ENCODE measurements at regions not wholly inside any gene's neighbourhood (a gene's known extent, or its start where the extent isn't known, plus 50 kb on each side); places are given as distances from the start of the nearest gene placed in this dataset.

DNA sequence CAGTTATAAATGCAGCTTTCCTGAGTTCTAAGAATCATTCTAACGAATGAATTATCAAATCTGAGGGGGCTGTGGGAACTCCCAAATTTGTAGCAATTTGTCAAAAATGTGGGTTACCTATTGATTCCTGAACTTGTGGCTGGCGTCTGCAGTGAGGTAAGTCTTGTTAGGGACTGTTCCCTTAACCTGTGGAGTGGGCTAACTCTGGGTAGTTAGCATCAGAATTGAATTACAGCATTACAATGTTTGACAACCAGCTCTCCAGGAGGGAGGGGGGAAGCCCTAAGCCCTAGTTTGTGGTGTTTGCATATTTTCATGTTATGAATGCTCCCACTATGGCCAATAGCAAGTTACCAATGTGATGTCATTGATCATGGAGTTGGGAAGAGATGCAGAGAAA lies 65.9 kb upstream of the STT3B start:
- H2AFZ ChIP-seq: no peak overlapping the region
- no peak overlapping the region for H3K27ac ChIP-seq
- peaks cover 3% of the 10 kb centered on the region for H3K4me1 ChIP-seq
- H3K4me2 ChIP-seq (ENCODE audit: low read length): no peak overlapping the region
- H3K4me3 ChIP-seq (ENCODE audit: low read depth, low read length): no peak overlapping the region
- no peak overlapping the region for H3K9ac ChIP-seq
- no peaks in the 10 kb centered on the region for H3K27me3 ChIP-seq (ENCODE audit: control insufficient read depth, insufficient read depth, low read length)
- H3K9me3 ChIP-seq (ENCODE audit: control insufficient read depth, low read length): no peaks in the 10 kb centered on the region
- no peaks in the 10 kb centered on the region for H3K36me3 ChIP-seq (ENCODE audit: control insufficient read depth, insufficient read depth, low read length)
- TF ChIP-seq, protein P1, sequence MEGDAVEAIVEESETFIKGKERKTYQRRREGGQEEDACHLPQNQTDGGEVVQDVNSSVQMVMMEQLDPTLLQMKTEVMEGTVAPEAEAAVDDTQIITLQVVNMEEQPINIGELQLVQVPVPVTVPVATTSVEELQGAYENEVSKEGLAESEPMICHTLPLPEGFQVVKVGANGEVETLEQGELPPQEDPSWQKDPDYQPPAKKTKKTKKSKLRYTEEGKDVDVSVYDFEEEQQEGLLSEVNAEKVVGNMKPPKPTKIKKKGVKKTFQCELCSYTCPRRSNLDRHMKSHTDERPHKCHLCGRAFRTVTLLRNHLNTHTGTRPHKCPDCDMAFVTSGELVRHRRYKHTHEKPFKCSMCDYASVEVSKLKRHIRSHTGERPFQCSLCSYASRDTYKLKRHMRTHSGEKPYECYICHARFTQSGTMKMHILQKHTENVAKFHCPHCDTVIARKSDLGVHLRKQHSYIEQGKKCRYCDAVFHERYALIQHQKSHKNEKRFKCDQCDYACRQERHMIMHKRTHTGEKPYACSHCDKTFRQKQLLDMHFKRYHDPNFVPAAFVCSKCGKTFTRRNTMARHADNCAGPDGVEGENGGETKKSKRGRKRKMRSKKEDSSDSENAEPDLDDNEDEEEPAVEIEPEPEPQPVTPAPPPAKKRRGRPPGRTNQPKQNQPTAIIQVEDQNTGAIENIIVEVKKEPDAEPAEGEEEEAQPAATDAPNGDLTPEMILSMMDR (IDR thresholded peaks at IDR 0.05): no peak
- no peaks in the 10 kb centered on the region for H3K79me2 ChIP-seq

DNA sequence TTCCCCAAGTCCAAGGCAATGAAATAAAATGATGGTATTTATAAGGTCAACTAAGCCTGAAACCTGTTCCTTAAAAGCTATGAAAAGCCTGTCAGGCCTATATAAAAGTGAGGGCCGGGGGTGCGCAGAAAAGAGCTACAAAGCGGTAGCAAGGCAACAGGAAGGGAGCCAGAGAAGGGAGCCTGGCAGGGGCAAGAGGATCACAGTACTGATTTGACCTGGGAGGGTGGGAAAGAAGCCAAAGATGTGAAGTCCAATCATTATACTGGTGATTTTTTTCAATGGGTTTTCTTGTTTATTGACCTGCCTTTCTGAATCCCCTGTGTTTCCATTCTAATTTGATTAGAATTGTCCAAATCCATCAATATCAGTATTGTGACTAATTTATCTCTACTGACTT lies 64.3 kb upstream of the STT3B start:
- H3K9ac ChIP-seq: no peak overlapping the region
- no peaks in the 10 kb centered on the region for H3K9me3 ChIP-seq (ENCODE audit: control insufficient read depth, low read length)
- no peak overlapping the region for H3K4me3 ChIP-seq (ENCODE audit: low read depth, low read length)
- H3K4me2 ChIP-seq (ENCODE audit: low read length): no peak overlapping the region
- no peaks in the 10 kb centered on the region for H3K4me1 ChIP-seq
- no peaks in the 10 kb centered on the region for H3K27me3 ChIP-seq (ENCODE audit: control insufficient read depth, insufficient read depth, low read length)
- TF ChIP-seq, protein P1 (IDR thresholded peaks at IDR 0.05): no peak
- H3K36me3 ChIP-seq (ENCODE audit: control insufficient read depth, insufficient read depth, low read length): no peaks in the 10 kb centered on the region
- H3K27ac ChIP-seq: no peak overlapping the region
- no peaks in the 10 kb centered on the region for H3K79me2 ChIP-seq
- no peak overlapping the region for H2AFZ ChIP-seq

DNA sequence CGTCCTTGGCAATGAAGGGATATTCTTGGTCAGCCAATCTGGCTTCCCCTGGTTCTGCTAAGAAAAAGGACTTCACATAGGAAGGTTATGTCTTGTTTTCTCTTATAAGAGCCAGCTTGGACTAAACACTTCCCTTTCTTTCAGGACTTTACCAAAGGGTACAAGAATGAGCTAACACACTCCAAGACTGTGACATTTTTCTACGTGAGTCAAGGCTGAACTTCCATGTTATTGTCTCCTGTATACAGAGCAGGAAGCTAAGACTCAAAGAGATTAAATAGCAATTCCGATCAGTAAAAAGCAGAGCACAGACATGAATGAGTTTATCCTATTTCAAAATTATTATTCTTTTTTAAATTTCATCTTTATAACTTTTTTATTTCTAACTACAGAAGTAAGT lies 63.3 kb upstream of the STT3B start:
- TF ChIP-seq, protein P1 (IDR thresholded peaks at IDR 0.05): no peak
- Histone ChIP-seq H3K27ac (no peak overlapping the region), H3K36me3 (ENCODE audit: control insufficient read depth, insufficient read depth, low read length) (no peaks in the 10 kb centered on the region), H3K9me3 (ENCODE audit: control insufficient read depth, low read length) (no peaks in the 10 kb centered on the region), H3K9ac (no peak overlapping the region), H3K4me3 (ENCODE audit: low read depth, low read length) (no peak overlapping the region), H2AFZ (no peak overlapping the region), H3K4me2 (ENCODE audit: low read length) (no peak overlapping the region), H3K27me3 (ENCODE audit: control insufficient read depth, insufficient read depth, low read length) (no peaks in the 10 kb centered on the region), H3K79me2 (no peaks in the 10 kb centered on the region), H3K4me1 (no peaks in the 10 kb centered on the region)

DNA sequence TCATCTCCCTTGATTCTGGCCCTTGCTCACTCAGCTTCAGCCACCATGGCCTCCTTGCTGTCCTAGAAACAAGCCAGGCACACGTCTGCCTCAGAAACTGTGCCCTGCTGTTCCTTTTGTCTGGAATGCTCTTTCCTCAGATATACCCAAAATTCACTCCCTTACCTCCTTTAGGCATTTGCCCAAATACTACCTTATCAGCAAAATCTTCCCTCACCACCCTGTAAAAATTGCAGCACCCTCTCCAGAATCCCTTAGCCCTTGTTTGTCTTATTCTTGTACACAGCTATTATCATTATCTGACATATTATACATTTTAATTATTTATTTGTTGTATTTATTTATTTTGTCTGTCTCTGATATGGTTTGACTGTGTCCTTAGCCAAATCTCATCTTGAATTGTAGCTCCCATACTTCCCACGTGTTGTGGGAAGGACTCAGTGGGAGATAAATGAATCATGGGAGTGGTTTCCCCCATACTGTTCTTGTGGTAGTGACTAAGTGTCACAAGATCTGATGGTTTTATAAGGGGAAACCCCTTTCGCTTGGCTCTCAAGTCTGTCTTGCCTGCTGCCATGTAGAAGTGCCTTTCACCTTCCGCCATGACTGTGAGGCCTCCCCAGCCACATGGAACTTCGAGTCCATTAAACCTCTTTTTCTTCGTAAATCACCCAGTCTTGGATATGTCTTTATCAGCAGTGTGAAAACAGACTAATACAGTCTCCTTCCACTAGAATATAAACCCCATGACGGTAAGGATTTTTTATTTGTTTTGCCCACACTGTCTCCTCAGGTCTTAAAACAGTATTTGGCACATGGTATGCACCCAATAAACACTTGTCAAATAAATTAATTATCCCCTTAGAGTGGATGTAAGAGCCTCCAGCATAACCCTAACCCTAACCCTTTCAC lies 60.0 kb upstream of the STT3B start:
- no peaks in the 10 kb centered on the region for H3K9me3 ChIP-seq (ENCODE audit: control insufficient read depth, low read length)
- H3K4me3 ChIP-seq (ENCODE audit: low read depth, low read length): no peak overlapping the region
- H3K9ac ChIP-seq: no peak overlapping the region
- H2AFZ ChIP-seq: no peak overlapping the region
- TF ChIP-seq, protein P1 (IDR thresholded peaks at IDR 0.05): no peak
- H3K27me3 ChIP-seq (ENCODE audit: control insufficient read depth, insufficient read depth, low read length): no peaks in the 10 kb centered on the region
- no peaks in the 10 kb centered on the region for H3K4me1 ChIP-seq
- H3K27ac ChIP-seq: no peak overlapping the region
- H3K36me3 ChIP-seq (ENCODE audit: control insufficient read depth, insufficient read depth, low read length): no peaks in the 10 kb centered on the region
- H3K4me2 ChIP-seq (ENCODE audit: low read length): no peak overlapping the region
- no peaks in the 10 kb centered on the region for H3K79me2 ChIP-seq

DNA sequence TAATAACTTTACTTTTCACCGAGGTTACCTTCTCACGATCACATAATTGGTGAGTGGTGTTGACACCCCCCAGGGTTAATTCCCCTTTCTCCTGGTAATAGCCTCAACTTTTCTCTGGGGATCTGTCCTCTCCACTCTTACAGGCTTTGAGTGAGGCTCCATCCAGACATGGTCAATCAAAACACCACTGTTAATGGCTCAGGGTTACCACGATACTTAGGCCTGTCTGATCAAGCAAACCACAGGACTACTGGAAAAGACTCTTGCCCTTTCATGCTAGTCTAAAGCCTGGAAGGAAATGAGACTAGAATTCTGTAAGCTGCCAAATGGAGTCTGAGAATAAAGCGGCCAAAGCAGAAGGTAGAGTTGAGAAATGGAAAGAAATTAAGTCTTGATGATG lies 56.5 kb upstream of the STT3B start:
- Histone ChIP-seq H3K79me2 (no peaks in the 10 kb centered on the region), H3K4me1 (no peaks in the 10 kb centered on the region), H3K4me2 (ENCODE audit: low read length) (no peak overlapping the region), H3K27me3 (ENCODE audit: control insufficient read depth, insufficient read depth, low read length) (no peaks in the 10 kb centered on the region), H3K9me3 (ENCODE audit: control insufficient read depth, low read length) (no peaks in the 10 kb centered on the region), H3K9ac (no peak overlapping the region), H2AFZ (no peak overlapping the region), H3K4me3 (ENCODE audit: low read depth, low read length) (no peak overlapping the region), H3K36me3 (ENCODE audit: control insufficient read depth, insufficient read depth, low read length) (no peaks in the 10 kb centered on the region), H3K27ac (no peak overlapping the region)
- TF ChIP-seq, protein P1 (IDR thresholded peaks at IDR 0.05): no peak

Data from parathyroid adenoma (tissue), 2 donors.